Testis (tissue), 2 donors: ENCODE measurements at regions not wholly inside any gene's neighbourhood (a gene's known extent, or its start where the extent isn't known, plus 50 kb on each side); places are given as distances from the start of the nearest gene placed in this dataset.

ENCODE experiments used
- POLR2A ChIP-seq: fragments of 450-650 bp; IDR thresholded peaks from one replicate; pipeline ENCODE4 v1.6.1; 2017; ENCODE audit warnings: antibody characterized with exemption, mild to moderate bottlenecking, moderate library complexity
- TF ChIP-seq, protein P1 (sequence below), 3 experiments: fragments of 450-650 bp in 2 of 3; fragments of 200-600 bp in 1 of 3; sonication (generic) in 1 of 3; IDR thresholded peaks; one replicate each; pipeline ENCODE4 v1.5.1; 2016 to 2019; ENCODE audit warnings: antibody characterized with exemption in 3 of 3, mild to moderate bottlenecking in 2 of 3, moderate library complexity in 1 of 3

DNA sequence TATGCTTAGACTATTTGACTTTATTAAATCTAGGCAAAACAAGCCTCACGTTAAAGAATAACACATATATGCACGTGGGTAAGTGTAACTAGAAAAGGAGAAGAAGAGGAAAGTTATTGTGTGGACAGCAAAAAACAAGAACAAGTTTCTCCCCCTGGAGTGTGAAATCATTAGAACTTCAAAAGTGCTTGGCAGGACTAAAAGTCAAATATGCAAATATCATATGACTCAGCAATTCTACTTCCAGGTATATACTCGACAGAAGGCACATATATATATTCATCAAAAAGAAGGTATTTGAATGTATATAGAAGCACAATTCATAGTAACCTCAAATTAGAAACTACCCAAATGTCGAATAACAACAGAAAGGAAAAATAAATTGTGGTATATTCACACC lies 68.9 kb upstream of the STXBP5L start:
- TF ChIP-seq, protein P1, sequence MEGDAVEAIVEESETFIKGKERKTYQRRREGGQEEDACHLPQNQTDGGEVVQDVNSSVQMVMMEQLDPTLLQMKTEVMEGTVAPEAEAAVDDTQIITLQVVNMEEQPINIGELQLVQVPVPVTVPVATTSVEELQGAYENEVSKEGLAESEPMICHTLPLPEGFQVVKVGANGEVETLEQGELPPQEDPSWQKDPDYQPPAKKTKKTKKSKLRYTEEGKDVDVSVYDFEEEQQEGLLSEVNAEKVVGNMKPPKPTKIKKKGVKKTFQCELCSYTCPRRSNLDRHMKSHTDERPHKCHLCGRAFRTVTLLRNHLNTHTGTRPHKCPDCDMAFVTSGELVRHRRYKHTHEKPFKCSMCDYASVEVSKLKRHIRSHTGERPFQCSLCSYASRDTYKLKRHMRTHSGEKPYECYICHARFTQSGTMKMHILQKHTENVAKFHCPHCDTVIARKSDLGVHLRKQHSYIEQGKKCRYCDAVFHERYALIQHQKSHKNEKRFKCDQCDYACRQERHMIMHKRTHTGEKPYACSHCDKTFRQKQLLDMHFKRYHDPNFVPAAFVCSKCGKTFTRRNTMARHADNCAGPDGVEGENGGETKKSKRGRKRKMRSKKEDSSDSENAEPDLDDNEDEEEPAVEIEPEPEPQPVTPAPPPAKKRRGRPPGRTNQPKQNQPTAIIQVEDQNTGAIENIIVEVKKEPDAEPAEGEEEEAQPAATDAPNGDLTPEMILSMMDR (IDR thresholded peaks at IDR 0.05): no peak
- no peak for TF ChIP-seq POLR2A
